ENCODE measurements at regions not wholly inside any gene's neighbourhood (a gene's known extent, or its start where the extent isn't known, plus 50 kb on each side); places are given as distances from the start of the nearest gene placed in this dataset.
"Not testable (repeated sequence)": the region's sequence is repeated elsewhere in the genome, so short reads cannot be mapped to it uniquely, and the experiment has no call there.

GRCh38 chr9:85439791-85440190, 302.0 kb downstream of the AGTPBP1 start:
- no peak overlapping the region for H3K27ac ChIP-seq (ENCODE audit: low read depth in 2 of 2, low read length in 2 of 2)
- no peaks in the 10 kb centered on the region for H3K27me3 ChIP-seq (ENCODE audit: control insufficient read depth, insufficient read depth, low read length)
- no peak overlapping the region for H3K4me3 ChIP-seq (ENCODE audit: low read length in 3 of 3)
- H3K9ac ChIP-seq (ENCODE audit: low read length in 3 of 3): no peak overlapping the region
- FAIRE-seq (no peak), DNase-seq (no peak)
- TF ChIP-seq, protein P1, sequence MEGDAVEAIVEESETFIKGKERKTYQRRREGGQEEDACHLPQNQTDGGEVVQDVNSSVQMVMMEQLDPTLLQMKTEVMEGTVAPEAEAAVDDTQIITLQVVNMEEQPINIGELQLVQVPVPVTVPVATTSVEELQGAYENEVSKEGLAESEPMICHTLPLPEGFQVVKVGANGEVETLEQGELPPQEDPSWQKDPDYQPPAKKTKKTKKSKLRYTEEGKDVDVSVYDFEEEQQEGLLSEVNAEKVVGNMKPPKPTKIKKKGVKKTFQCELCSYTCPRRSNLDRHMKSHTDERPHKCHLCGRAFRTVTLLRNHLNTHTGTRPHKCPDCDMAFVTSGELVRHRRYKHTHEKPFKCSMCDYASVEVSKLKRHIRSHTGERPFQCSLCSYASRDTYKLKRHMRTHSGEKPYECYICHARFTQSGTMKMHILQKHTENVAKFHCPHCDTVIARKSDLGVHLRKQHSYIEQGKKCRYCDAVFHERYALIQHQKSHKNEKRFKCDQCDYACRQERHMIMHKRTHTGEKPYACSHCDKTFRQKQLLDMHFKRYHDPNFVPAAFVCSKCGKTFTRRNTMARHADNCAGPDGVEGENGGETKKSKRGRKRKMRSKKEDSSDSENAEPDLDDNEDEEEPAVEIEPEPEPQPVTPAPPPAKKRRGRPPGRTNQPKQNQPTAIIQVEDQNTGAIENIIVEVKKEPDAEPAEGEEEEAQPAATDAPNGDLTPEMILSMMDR (IDR thresholded peaks at IDR 0.05; ENCODE audit: borderline replicate concordance, extremely low read depth, insufficient read depth): no peak
- H3K4me1 ChIP-seq (ENCODE audit: control insufficient read depth in 2 of 3, insufficient read depth in 2 of 3, low read depth in 1 of 3, low read length in 3 of 3): no peaks in the 10 kb centered on the region
- no peaks in the 10 kb centered on the region for H3K36me3 ChIP-seq (ENCODE audit: control insufficient read depth in 2 of 3, insufficient read depth in 3 of 3, low read length in 3 of 3)
- H3K9me3 ChIP-seq (ENCODE audit: control insufficient read depth in 2 of 3, insufficient read depth in 1 of 3, low read length in 3 of 3): no peaks in the 10 kb centered on the region
- intact Hi-C loops (cut with DNase I): no loop called here

DNA sequence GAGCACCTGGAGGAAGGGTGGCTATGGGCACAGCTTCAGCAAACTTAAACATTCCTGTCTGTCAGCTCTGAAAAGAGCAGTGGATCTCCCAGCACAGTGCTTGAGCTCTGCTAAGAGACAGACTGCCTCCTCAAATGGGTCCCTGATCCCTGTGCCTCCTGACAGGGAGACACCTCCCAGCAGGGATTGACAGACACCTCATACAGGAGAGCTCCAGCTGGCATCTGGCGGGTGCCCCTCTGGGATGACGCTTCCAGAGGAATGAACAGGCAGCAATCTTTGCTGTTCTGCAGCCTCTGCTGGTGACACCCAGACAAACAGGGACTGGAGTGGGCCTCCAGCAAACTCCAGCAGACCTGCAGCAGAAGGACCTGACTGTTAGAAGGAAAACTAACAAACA, 307.8 kb downstream of the AGTPBP1 start:
- H3K4me1 ChIP-seq (ENCODE audit: control insufficient read depth in 2 of 3, insufficient read depth in 2 of 3, low read depth in 1 of 3, low read length in 3 of 3); H3K9me3 ChIP-seq (ENCODE audit: control insufficient read depth in 2 of 3, insufficient read depth in 1 of 3, low read length in 3 of 3); H3K36me3 ChIP-seq (ENCODE audit: control insufficient read depth in 2 of 3, insufficient read depth in 3 of 3, low read length in 3 of 3); H3K27ac ChIP-seq (ENCODE audit: low read depth in 2 of 2, low read length in 2 of 2); intact Hi-C loops (cut with DNase I); DNase-seq; H3K27me3 ChIP-seq (ENCODE audit: control insufficient read depth, insufficient read depth, low read length); H3K4me3 ChIP-seq (ENCODE audit: low read length in 3 of 3); H3K9ac ChIP-seq (ENCODE audit: low read length in 3 of 3); FAIRE-seq: not testable (repeated sequence)

DNA sequence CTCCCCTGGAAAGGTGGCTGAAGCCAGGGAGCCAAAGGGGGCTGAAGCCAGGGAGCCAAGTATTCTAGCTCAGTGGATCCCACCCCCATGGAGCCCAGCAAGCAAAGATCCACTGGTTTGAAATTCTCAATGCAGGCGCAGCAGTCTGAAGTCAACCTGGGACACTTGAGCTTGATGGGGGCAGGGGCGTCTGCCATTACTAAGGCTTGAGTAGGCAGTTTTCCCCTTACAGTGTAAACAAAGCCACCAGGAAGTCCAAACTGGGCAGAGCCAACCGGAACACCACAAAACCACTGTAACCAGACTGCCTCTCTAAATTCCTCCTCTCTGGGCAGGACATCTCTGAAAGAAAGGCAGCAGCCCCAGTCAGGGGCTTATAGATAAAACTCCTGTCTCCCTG, 308.2 kb downstream of the AGTPBP1 start:
- H3K4me1 ChIP-seq (ENCODE audit: control insufficient read depth in 2 of 3, insufficient read depth in 2 of 3, low read depth in 1 of 3, low read length in 3 of 3); H3K4me3 ChIP-seq (ENCODE audit: low read length in 3 of 3); FAIRE-seq; H3K36me3 ChIP-seq (ENCODE audit: control insufficient read depth in 2 of 3, insufficient read depth in 3 of 3, low read length in 3 of 3); intact Hi-C loops (cut with DNase I); DNase-seq; H3K9me3 ChIP-seq (ENCODE audit: control insufficient read depth in 2 of 3, insufficient read depth in 1 of 3, low read length in 3 of 3); H3K27me3 ChIP-seq (ENCODE audit: control insufficient read depth, insufficient read depth, low read length); H3K9ac ChIP-seq (ENCODE audit: low read length in 3 of 3); H3K27ac ChIP-seq (ENCODE audit: low read depth in 2 of 2, low read length in 2 of 2): not testable (repeated sequence)

GRCh38 chr9:85433046-85433445, 308.7 kb downstream of the AGTPBP1 start:
- Histone ChIP-seq H3K27ac (ENCODE audit: low read depth in 2 of 2, low read length in 2 of 2) (no peak overlapping the region), H3K9ac (ENCODE audit: low read length in 3 of 3) (no peak overlapping the region), H3K4me1 (ENCODE audit: control insufficient read depth in 2 of 3, insufficient read depth in 2 of 3, low read depth in 1 of 3, low read length in 3 of 3) (peaks cover 0 to 7% (median 6%) of the 10 kb centered on the region in 3 donors), H3K4me3 (ENCODE audit: low read length in 3 of 3) (no peak overlapping the region), H3K36me3 (ENCODE audit: control insufficient read depth in 2 of 3, insufficient read depth in 3 of 3, low read length in 3 of 3) (no peaks in the 10 kb centered on the region), H3K9me3 (ENCODE audit: control insufficient read depth in 2 of 3, insufficient read depth in 1 of 3, low read length in 3 of 3) (peaks cover 0 to 4% (median 0%) of the 10 kb centered on the region in 3 donors), H3K27me3 (ENCODE audit: control insufficient read depth, insufficient read depth, low read length) (no peaks in the 10 kb centered on the region)
- intact Hi-C loops (cut with DNase I): no loop called here
- FAIRE-seq: no peak
- TF ChIP-seq, protein P1 (IDR thresholded peaks at IDR 0.05; ENCODE audit: borderline replicate concordance, extremely low read depth, insufficient read depth): no peak
- DNase-seq: no peak

GRCh38 chr9:85432599-85432998, 309.2 kb downstream of the AGTPBP1 start:
- intact Hi-C loops (cut with DNase I): no loop called here
- FAIRE-seq: no peak
- no peaks in the 10 kb centered on the region for H3K36me3 ChIP-seq (ENCODE audit: control insufficient read depth in 2 of 3, insufficient read depth in 3 of 3, low read length in 3 of 3)
- no peak overlapping the region for H3K4me3 ChIP-seq (ENCODE audit: low read length in 3 of 3)
- peaks cover 0 to 10% (median 6%) of the 10 kb centered on the region in 3 donors for H3K4me1 ChIP-seq (ENCODE audit: control insufficient read depth in 2 of 3, insufficient read depth in 2 of 3, low read depth in 1 of 3, low read length in 3 of 3)
- DNase-seq: no peak
- H3K27ac ChIP-seq (ENCODE audit: low read depth in 2 of 2, low read length in 2 of 2): no peak overlapping the region
- H3K9me3 ChIP-seq (ENCODE audit: control insufficient read depth in 2 of 3, insufficient read depth in 1 of 3, low read length in 3 of 3): peaks cover 0 to 4% (median 0%) of the 10 kb centered on the region in 3 donors
- H3K27me3 ChIP-seq (ENCODE audit: control insufficient read depth, insufficient read depth, low read length): no peaks in the 10 kb centered on the region
- H3K9ac ChIP-seq (ENCODE audit: low read length in 3 of 3): no peak overlapping the region
- TF ChIP-seq, protein P1 (IDR thresholded peaks at IDR 0.05; ENCODE audit: borderline replicate concordance, extremely low read depth, insufficient read depth): no peak
